Lower leg skin (tissue), 4 donors: ENCODE measurements at regions not wholly inside any gene's neighbourhood (a gene's known extent, or its start where the extent isn't known, plus 50 kb on each side); places are given as distances from the start of the nearest gene placed in this dataset.

Source experiments
- DNase-seq, 2 donors: peaks; one replicate each; pipeline ENCODE4 v3.0.0-alpha.2; 2019; ENCODE audit warnings: low spot score in 2 of 2
- H3K4me3 ChIP-seq: fragments of 200-600 bp; sonication (generic); 2 replicates; pipeline ENCODE4 v1.5.1; 2017; ENCODE audit warnings: mild to moderate bottlenecking, low read depth; ENCODE audit not compliant: poor library complexity, severe bottlenecking
- CTCF ChIP-seq, 3 donors: fragments of 450-650 bp; IDR thresholded peaks; one replicate each; pipeline ENCODE4 v1.5.1; 2016; ENCODE audit warnings: antibody characterized with exemption in 3 of 3, mild to moderate bottlenecking in 3 of 3, moderate library complexity in 2 of 3
- POLR2A ChIP-seq, 2 donors: fragments of 450-650 bp; IDR thresholded peaks; one replicate each; pipeline ENCODE4 v1.6.1; 2016 to 2017; ENCODE audit warnings: antibody characterized with exemption in 2 of 2, mild to moderate bottlenecking in 1 of 2, moderate library complexity in 1 of 2
- WGBS, 2 donors: methylation state at CpG; one replicate each; pipeline ENCODE4 v1.1.5; 2018; 5-methylcytosine and 5-hydroxymethylcytosine counted together
- intact Hi-C: fragments of 100-400 bp; cut with DNase I; formaldehyde crosslinking; loops from one replicate; pipeline ENCODE4 v1.15.0; 2023; ENCODE audit warnings: low total_unique reads

- 88 to 91% methylated on average over 1 of the region's 1 CpG for WGBS, 2 donors
- TF ChIP-seq CTCF (IDR thresholded peaks at IDR 0.05) (no peak), POLR2A (IDR thresholded peaks at IDR 0.05) (no peak)
Observed at GRCh38 chr4:153141238-153141637, 63.0 kb upstream of the TRIM2 start.

GRCh38 chr4:153142700-153143438 is 61.4 kb upstream of the TRIM2 start:
- no peak overlapping the region for H3K4me3 ChIP-seq
- 47 to 53% methylated on average over 7 of the region's 7 CpGs for WGBS, 2 donors
- peak; percentile 53 to 91 for DNase-seq
- TF ChIP-seq CTCF (IDR thresholded peaks at IDR 0.05) (no peak), POLR2A (IDR thresholded peaks at IDR 0.05) (no peak)
- intact Hi-C loops = loop anchor here (10.0 kb wide), 1 partner anchor 162 kb away; no protein-coding TSS in a partner anchor

More at GRCh38 chr4:153141238-153141637, 63.0 kb upstream of the TRIM2 start:
- no peak overlapping the region for H3K4me3 ChIP-seq
- intact Hi-C loops = loop anchor here (10.0 kb wide), 1 partner anchor 164 kb away; no protein-coding TSS in a partner anchor
- no peak for DNase-seq

GRCh38 chr4:153143527-153144348 is 60.5 kb upstream of the TRIM2 start:
- intact Hi-C loops = loop anchor here (10.0 kb wide), 1 partner anchor 161 kb away; no protein-coding TSS in a partner anchor
- no peak overlapping the region for H3K4me3 ChIP-seq
- 24 to 26% methylated on average over 7 of the region's 7 CpGs for WGBS, 2 donors
- no peak for DNase-seq
- no peak for TF ChIP-seq CTCF (IDR thresholded peaks at IDR 0.05)
- no peak for TF ChIP-seq POLR2A (IDR thresholded peaks at IDR 0.05)

- no peak for DNase-seq
- no peak for TF ChIP-seq CTCF (IDR thresholded peaks at IDR 0.05)
- 28 to 48% methylated on average over 1 of the region's 1 CpG for WGBS, 2 donors
- intact Hi-C loops = loop anchor here (10.0 kb wide), 1 partner anchor 159 kb away; no protein-coding TSS in a partner anchor
- no peak overlapping the region for H3K4me3 ChIP-seq
Observed at GRCh38 chr4:153146031-153146430, 58.2 kb upstream of the TRIM2 start.

GRCh38 chr4:153146961-153147360 is 57.3 kb upstream of the TRIM2 start:
- H3K4me3 ChIP-seq = no peak overlapping the region
- intact Hi-C loops = loop anchor here (10.0 kb wide), 1 partner anchor 158 kb away; no protein-coding TSS in a partner anchor
- 72 to 73% methylated on average over 4 of the region's 4 CpGs for WGBS, 2 donors
- no peak for DNase-seq
- no peak for TF ChIP-seq CTCF (IDR thresholded peaks at IDR 0.05)
- no peak for TF ChIP-seq POLR2A (IDR thresholded peaks at IDR 0.05)
